ENCODE measurements at regions not wholly inside any gene's neighbourhood (a gene's known extent, or its start where the extent isn't known, plus 50 kb on each side); places are given as distances from the start of the nearest gene placed in this dataset.

GRCh38 chr3:6273878-6274277, 587.0 kb upstream of the GRM7 start:
- no peak overlapping the region for H3K4me3 ChIP-seq (ENCODE audit: low read depth, low read length)
- DNase-seq (ENCODE audit: low read depth): no peak
- TF ChIP-seq CTCF (IDR thresholded peaks at IDR 0.05; ENCODE audit: control insufficient read depth, extremely low read depth, insufficient read depth): no peak

- DNase-seq (ENCODE audit: low read depth): no peak
- H3K4me3 ChIP-seq (ENCODE audit: low read depth, low read length): no peak overlapping the region
These were observed 579.3 kb upstream of the GRM7 start for GRCh38 chr3:6281662-6282061.

DNA sequence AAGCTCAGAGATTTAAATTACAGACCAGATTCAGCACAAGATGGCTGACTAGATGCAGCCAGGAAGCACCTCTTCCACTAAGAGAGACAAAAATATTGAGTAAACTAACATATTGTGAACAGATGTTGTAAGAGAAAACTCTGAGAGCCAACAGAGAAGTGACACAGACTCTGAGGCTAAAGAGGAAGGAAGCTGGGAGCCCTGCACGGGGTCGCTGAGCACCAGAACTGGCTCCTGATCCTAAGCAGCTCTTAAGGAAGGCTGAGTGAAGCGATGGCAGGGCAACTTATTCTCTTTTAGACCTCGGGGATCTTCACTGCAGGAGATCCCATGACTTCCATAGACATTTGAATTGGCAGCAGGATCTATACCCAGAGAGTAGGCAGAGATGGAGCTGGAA, 578.0 kb upstream of the GRM7 start:
- H3K4me3 ChIP-seq (ENCODE audit: low read depth, low read length): no peak overlapping the region
- TF ChIP-seq CTCF (IDR thresholded peaks at IDR 0.05; ENCODE audit: control insufficient read depth, extremely low read depth, insufficient read depth): no peak
- DNase-seq (ENCODE audit: low read depth): no peak

More at GRCh38 chr3:6281662-6282061, 579.3 kb upstream of the GRM7 start:
- TF ChIP-seq CTCF (IDR thresholded peaks at IDR 0.05; ENCODE audit: control insufficient read depth, extremely low read depth, insufficient read depth): no peak

GRCh38 chr3:6287088-6287875, 573.6 kb upstream of the GRM7 start:
- no peak for TF ChIP-seq CTCF (IDR thresholded peaks at IDR 0.05; ENCODE audit: control insufficient read depth, extremely low read depth, insufficient read depth)
- H3K4me3 ChIP-seq (ENCODE audit: low read depth, low read length): no peak overlapping the region
- no peak for DNase-seq (ENCODE audit: low read depth)

DNA sequence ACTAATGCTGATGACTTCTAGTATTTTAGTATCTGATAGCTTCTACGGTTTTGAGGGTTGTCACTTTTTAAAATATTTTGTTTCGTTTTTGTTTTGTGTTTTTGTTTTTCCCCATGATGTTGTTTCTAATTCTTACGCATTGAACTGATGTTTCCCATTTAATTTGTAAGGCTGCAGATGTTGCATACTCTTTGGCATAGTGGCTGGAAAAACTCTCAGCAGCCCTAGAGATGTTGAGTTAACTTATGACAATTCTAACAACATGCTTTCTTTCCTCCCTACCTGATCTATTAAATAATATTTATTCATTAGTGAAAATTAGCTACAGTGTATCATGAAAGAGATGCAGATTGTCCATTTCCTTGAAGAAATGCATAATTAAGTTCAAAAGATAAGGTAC, 559.3 kb upstream of the GRM7 start:
- no peak for DNase-seq (ENCODE audit: low read depth)
- TF ChIP-seq CTCF (IDR thresholded peaks at IDR 0.05; ENCODE audit: control insufficient read depth, extremely low read depth, insufficient read depth): no peak
- H3K4me3 ChIP-seq (ENCODE audit: low read depth, low read length): no peak overlapping the region

- TF ChIP-seq CTCF (IDR thresholded peaks at IDR 0.05; ENCODE audit: control insufficient read depth, extremely low read depth, insufficient read depth): no peak
- no peak overlapping the region for H3K4me3 ChIP-seq (ENCODE audit: low read depth, low read length)
- no peak for DNase-seq (ENCODE audit: low read depth)
These were observed 545.0 kb upstream of the GRM7 start for GRCh38 chr3:6315906-6316305.

DNA sequence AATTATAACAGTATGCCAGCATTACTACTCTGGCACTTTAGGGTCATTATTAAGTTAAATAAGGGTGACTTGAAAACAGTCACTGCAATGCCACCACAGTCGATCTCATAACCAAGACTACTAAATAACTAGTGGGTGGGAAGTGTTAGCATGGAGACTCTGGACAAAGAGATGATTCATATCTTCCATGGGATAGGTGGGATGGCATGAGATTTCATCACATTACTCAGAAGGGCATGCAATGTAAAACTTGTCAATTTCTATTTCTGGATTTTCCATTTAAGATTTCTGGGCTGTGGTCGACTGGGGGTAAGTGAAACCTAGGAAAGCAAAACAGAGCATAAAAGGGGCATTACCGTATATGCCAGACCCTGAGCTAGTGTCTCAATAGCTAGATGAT, 538.9 kb upstream of the GRM7 start:
- DNase-seq (ENCODE audit: low read depth): no peak
- TF ChIP-seq CTCF (IDR thresholded peaks at IDR 0.05; ENCODE audit: control insufficient read depth, extremely low read depth, insufficient read depth): no peak
- no peak overlapping the region for H3K4me3 ChIP-seq (ENCODE audit: low read depth, low read length)
